ENCODE measurements at regions not wholly inside any gene's neighbourhood (a gene's known extent, or its start where the extent isn't known, plus 50 kb on each side); places are given as distances from the start of the nearest gene placed in this dataset.
"Not testable (repeated sequence)": the region's sequence is repeated elsewhere in the genome, so short reads cannot be mapped to it uniquely, and the experiment has no call there.

DNA sequence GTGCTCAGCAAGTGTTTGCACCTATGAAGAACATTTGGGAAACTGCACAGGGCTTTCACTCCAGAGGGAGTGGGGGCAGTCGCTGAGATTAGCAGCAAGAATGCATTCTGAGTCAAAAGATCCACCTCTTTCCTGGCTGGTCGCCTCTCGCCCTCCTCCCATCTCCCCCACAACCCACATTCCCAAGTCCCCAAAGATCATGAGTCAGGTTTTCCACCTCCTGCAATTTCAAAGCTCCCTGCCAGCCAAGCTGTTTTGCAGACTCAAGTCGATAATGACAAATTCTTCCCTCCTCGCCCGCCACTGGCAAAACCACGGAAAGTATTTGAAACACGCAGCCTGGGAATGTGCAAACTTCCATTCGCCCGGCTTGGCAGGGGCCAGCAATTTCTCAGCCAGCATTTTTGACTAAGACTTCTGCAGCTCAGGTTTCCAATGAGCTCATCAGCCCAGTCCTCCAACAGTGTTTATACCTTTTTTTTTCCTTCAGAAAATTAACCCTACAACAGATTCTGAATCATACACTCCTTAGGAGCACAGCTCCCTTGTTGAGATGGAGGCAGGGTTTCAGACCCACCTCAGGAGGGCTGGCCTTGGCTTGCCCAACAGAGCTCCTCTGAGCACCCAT, 181.4 kb downstream of the SMAD6 start:
- DNase-seq (ENCODE audit: low read depth in 2 of 2) = no peak

- DNase-seq (ENCODE audit: low read depth in 2 of 2) = no peak
Measured at GRCh38 chr15:66884115-66884622, 181.2 kb upstream of the SMAD3 start.

DNA sequence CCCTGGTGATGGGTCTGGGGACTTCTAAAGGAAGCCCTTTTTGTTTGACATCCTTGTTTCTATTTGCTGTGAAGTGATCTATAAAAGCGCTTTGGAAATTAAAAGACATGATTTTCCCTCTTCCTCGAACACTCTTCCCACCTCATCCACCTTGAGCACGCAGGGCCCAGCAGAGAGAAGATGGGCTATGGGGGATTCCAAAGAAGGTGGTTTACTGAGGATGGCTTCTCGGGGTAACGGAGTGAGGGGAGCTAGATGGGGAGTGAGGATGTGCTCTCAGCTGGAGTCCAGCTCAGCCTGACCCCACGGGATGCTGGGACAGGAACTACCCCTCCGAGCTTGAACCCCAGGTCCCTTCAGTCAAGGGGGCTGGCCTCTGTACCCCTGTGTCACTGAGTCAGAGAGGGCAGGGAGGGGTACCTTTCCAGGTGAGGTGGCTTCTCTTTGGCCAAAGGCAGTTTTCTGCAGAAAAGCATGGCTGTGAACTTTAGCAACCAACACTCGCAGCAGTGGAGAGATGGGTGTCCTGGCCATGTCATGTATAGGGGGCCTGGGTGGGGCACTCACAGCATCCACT, 180.7 kb upstream of the SMAD3 start:
- DNase-seq (ENCODE audit: low read depth in 2 of 2) = no peak

GRCh38 chr15:66885281-66885915, 180.0 kb upstream of the SMAD3 start:
- DNase-seq (ENCODE audit: low read depth in 2 of 2) = no peak

- DNase-seq (ENCODE audit: low read depth in 2 of 2) = no peak
Measured at GRCh38 chr15:66886241-66886675, 179.1 kb upstream of the SMAD3 start.

GRCh38 chr15:66886686-66887273, 178.6 kb upstream of the SMAD3 start:
- no peak for DNase-seq (ENCODE audit: low read depth in 2 of 2)

- not testable (repeated sequence) for DNase-seq (ENCODE audit: low read depth in 2 of 2)
Measured at GRCh38 chr15:66889298-66889697, 176.1 kb upstream of the SMAD3 start.

GRCh38 chr15:66891776-66892175, 173.6 kb upstream of the SMAD3 start:
- DNase-seq (ENCODE audit: low read depth in 2 of 2) = no peak

GRCh38 chr15:66893294-66893693, 172.1 kb upstream of the SMAD3 start:
- no peak for DNase-seq (ENCODE audit: low read depth in 2 of 2)

GRCh38 chr15:66894363-66894762, 171.0 kb upstream of the SMAD3 start:
- no peak for DNase-seq (ENCODE audit: low read depth in 2 of 2)

DNA sequence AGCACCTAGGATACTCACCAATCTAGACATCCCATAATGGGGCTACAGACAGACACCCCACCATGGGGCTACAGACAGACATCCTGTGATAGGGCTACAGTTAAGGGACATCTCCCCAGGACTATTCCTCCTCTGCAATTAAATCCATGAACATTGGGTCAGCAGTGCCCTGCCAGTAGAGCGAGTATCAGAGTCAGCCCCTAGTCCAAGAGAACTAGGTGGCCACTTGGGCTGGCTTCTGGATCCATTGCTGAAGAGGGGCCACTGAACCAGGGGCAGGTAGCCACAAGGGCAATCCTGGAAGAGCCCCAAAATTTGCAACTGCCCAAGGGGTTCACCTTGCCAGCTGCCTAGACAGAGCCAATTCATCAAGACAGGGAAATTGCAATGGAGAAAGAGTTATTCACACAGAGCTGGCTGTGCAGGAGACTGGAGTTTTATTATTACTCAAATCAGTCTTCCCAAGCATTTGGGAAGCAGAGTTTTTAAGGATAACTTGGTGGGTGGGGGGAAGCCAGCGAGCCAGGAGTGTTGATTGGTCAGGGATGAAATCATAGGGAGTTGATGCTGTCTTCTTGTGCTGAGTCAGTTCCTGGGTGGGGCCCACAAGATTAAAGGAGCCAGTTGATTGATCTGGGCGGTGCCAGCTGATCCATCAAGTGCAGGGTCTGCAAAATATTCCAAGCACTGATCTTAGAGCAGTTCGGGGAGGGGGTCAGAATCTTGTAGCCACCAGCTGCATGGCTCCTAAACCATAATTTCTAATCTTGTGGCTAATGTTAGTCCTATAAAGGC, 170.2 kb upstream of the SMAD3 start:
- DNase-seq (ENCODE audit: low read depth in 2 of 2) = no peak

DNA sequence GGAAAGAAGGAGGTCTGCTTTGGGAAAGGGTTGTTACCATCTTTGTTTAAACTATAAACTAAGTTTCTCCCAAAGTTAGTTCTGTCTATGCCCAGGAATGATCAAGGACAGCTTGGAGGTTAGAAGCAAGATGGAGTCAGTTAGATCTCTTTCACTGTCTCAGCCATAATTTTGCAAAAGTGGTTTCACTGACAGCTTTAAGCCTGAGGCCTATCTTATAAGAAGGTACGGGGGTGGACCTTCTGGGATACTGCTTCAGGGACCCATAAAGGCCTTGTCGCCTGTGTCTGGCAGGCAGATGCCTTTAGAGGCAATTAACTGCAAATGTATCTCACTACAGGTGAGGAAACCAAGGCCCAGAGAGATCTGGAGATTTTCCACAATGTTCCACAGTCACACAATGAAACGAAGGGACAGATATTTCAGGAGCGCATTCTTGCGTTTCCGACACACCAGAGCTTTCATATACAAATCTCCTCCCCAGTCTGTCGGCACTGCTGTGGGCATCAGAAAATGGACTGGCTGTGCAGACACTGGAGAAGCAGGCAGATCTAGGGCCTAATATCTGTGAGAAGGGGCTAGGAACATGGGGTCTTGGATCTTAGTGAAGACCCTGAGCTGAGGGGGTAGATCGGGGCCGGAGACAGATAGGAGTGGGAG, 169.5 kb upstream of the SMAD3 start:
- no peak for DNase-seq (ENCODE audit: low read depth in 2 of 2)

- no peak for DNase-seq (ENCODE audit: low read depth in 2 of 2)
Measured at GRCh38 chr15:66896611-66897010, 168.8 kb upstream of the SMAD3 start.

DNA sequence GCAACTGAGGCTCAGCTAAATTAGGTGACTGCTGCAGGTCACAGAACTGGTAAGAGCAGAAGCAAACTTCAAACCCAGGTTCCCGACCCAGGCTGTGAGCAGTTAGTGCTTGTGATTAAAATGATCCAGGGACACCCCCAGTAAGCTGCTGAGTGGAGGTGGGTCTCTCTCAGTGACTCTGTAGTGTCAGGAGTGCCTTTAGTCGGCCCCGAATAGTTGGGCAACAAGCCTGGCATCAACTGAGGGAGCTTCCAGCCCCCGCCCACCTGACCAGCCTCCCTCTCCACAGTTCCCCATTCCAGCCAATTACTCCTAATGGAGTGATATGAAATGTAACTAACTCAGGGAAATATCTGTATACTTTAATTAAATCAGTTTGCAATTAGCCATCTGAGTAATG, 168.0 kb upstream of the SMAD3 start:
- no peak for DNase-seq (ENCODE audit: low read depth in 2 of 2)

DNA sequence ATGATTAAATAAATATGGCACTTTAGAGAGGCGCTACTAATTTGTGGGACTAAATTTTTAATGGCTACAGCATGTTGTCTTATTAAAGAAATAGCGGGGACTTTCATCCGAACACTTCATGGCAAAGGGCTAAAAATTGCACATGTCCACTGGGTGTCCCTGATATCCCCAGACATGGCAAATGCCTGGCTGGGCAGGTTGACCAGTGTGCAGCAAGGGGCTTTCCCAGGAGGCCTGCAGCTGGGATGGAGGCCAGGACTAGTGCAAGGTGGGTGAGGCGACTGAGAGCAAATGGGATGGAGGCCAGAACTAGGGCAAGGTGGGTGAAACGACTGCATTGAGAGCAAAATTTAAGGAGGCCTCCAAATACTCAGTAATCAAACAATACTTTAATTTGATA, 167.4 kb upstream of the SMAD3 start:
- DNase-seq (ENCODE audit: low read depth in 2 of 2) = no peak

DNA sequence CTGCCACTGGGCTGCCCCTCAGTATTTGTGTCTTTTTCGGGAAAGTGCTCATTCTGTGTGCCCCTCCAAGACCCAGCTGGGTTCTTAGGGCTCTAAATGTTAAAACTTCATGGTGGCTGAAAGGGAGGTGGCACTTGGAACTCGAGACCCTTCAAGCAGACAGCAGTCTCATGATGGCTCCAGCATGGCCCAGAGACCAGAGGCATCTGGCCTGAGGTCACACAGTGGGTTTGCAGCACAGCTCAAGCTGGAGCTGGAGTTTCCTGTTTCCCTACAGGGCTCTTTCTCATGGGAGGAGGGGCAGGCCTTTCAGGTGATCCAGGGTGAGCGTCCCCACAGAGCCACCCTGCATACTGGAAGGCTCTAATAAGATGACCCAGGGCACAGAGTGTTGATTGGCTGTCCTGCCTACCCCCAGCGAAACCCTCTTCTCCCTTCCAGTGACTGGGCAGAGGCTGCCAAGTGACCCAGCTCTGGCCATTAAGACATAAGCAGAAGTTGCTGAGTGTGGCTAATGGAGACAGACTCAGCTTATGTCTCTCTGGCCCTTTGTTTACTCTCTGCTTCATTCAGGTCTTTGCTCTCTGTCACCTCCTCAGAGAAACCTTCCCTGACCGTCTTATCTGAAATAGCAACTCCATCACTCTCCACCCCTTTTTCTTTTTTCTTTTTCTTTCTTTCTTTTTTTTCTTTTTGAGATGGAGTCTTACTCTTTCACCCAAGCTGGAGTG, 166.6 kb upstream of the SMAD3 start:
- DNase-seq (ENCODE audit: low read depth in 2 of 2) = no peak

DNA sequence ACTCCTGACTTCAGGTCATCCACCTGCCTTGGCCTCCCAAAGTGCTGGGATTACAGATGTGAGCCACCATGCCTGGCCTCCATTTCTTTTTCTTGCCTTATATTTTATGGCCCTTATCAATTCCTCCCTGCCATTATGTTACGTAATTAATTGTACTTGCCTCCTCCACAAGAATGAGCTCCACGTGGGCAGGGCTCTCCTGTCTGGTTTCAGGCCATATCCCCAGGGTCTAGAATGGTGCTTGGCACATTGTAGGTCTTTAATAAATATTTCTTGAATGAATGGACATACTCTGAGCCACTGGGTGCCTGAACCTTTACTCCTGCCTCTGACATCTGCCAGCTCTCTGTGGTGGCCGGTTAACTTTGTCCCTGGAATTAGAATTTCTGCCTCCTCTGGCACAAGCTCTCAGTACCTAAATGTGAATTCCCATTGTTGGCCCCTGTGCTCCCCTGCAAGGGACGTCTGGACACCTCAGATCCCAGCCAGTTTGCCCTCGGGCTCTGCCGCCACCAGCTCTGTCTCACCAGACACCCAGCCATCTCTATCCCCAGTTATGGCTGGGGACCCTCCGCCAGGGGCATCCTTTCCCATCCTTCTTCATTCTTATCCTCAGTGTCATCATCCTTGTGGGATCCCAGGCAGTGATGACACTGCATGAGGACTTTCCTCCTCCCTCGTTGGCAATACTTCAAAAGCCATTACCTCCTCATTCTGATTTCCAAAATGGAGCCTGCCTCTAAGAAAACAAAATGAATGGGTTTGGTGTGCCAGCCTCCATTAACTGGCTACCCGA, 165.6 kb upstream of the SMAD3 start:
- DNase-seq (ENCODE audit: low read depth in 2 of 2) = no peak

DNA sequence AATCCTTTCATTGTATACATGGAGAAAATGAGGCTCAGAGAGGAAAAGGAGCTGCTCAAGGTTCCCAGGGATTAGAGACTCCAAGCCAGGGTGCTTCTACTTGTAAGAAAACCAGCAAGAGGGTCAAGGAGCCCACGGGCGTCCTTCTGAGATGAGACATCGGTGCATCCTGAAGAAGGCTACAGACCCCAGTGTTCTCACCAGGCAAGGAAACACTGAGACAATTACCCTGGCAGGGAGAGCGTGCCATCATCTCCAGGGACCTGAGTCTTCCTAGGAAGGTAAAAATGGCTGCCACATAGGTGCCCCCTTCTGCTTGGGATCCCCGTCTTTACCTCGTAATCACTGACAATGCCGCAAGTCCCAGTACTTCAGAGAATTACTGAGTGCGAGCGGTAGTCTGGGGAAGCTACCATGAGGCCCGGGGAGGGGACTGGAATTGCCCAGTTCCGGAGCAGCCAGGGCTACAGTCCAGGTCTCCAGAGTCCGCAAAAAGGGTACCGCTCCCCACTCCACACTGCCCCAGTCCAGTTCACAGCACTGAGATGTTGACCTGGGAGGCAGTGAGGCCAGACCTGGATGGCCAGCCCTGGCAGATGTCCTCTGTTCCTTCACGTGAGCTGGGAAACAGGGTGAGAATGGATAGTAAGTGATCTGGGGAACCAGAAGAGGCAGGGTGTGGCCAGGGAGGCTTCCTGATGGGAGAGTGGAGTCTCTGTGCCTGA, 164.7 kb upstream of the SMAD3 start:
- DNase-seq (ENCODE audit: low read depth in 2 of 2) = no peak
